Renal pelvis (tissue), 1 donor: ENCODE measurements at regions not wholly inside any gene's neighbourhood (a gene's known extent, or its start where the extent isn't known, plus 50 kb on each side); places are given as distances from the start of the nearest gene placed in this dataset.
"Not testable (repeated sequence)": the region's sequence is repeated elsewhere in the genome, so short reads cannot be mapped to it uniquely, and the experiment has no call there.

Experiments
- DNase-seq: peaks from one replicate; pipeline ENCODE4 v3.0.0-alpha.2; 2013

DNA sequence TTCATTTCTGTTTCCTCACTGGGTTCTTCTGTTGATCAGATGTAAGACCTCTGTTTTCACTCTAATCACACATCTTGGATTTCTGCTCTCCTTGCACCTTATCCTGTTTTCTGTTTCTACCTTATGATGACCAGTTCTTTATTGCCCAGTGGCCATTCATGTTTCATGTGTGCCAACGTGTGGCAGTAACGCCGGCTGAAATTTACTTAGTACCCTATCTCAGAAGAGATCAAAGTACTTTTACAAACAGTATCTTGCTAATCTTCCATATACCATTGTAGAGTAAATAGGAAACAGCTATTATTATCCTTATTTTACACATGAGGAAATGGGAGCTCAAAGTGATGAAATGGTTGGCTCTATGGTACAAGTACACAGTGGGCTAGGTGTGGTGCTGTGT lies 74.0 kb downstream of the GATA3 start:
- DNase-seq = no peak

DNA sequence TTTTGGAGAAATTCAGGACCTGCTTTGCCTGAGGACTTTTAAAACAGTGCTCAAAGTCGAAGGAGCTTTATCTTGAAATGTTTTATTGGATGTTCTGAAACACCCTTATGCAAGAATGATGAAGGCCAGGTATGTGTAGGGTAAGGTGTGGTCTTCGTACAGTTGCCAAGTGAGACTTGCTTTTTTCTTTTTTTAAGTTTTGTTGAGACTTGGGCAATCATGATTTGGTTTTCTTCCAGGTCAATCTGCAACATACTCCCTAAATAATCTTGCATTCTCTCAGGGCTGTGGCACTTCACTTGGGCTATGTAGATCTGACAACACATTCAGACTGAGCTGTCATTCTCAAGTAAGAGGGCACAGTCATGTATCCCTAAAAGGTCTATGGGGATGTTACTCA lies 75.0 kb downstream of the GATA3 start:
- DNase-seq = no peak

DNA sequence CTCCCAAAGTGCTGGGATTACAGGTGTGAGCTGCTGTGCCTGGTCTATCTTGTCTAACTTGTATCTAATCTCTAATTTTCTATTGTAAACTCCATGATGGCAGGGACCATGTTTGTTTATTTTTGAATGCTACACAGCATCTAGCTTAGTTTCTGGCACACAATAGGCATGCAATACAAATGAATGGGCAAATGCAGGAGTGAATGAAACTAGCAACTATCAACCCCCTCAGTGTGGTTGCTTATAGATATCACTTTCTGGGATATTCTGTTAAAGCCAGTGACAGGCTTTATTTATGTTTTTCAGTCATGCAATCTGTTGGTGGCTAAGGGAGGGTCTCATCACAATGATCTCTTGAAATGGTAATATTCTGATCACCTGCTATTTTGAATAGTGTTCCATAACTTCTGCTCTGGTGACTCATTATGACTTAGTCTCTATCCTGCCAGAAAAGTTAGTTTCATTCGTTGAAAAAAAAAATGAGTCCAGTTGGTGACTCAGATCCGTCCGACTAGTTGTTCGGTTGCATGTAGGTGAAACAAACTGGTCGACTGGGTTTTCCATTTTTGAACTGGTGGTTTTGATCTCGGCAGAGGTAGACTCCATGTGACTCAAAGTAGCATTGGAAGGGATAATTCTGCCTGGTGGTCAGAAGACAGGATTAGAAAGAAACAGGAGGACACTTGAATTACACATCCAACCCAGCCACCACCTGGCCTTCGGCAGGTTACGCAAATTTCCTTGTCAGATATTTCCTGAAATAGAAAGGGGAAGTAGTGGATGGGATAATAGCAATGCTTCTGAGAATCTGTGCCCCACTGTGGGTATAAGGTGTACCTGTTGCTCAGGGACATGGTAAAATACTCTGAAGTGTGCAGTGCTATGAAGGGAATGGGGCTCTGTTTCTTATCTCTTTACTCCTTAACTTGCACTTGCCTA lies 76.8 kb downstream of the GATA3 start:
- DNase-seq = no peak

DNA sequence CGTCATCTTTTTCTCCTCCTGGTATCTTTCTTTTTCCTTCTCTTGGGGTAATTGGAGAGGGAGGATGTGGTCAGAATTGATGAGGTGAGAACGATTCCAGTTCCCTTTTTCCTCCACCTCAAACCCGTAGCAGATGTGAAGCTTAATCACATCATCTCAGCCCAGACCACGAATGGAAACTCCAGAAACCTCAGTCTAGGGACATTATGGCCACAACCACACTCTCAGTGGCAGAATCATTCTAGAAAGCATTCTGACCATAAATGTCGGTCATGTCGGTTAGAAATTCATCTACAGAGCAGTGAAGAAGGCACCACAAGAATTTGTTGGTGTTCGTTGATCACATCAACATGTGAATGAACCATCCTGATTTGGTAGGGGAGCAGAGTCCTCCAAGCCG lies 78.7 kb downstream of the GATA3 start:
- no peak for DNase-seq

DNA sequence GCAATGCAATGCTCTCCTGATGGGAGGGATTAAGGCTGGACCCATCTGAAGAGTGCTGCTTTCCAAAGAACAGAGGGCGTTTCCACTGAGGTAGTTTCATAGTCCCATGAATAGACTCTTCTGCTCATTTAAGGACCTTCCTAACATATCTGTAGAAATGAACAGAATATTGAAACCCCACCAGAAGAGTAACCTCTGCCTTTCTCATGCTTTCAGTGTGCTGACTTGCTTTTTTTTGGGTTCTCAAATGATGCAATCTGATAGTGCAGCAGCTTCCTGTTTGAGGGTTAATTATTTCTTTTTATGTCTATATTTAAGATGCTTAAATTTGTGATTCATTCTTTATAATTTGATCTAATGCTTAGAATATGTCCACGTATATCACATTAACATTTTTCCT lies 82.2 kb downstream of the GATA3 start:
- no peak for DNase-seq

DNA sequence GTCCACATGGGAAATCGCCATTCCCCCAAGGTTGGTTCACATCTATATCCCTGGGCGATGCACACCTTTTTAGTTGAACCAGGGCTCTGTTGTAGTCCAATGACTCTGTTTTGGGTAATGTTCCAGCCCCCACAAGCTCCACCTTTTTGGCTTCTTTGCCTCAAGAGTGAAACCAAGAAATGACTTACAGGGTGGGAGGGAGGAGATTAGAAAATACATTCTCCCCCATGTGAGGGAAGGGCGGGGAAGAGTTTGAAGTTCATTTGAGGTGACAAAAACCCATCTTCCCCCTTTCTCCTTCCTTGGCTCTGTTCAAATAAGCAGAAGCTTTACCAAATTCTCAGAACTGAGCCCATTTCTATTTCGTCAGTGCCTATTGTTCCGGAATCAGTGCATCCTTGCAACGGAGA lies 82.8 kb downstream of the GATA3 start:
- no peak for DNase-seq

DNA sequence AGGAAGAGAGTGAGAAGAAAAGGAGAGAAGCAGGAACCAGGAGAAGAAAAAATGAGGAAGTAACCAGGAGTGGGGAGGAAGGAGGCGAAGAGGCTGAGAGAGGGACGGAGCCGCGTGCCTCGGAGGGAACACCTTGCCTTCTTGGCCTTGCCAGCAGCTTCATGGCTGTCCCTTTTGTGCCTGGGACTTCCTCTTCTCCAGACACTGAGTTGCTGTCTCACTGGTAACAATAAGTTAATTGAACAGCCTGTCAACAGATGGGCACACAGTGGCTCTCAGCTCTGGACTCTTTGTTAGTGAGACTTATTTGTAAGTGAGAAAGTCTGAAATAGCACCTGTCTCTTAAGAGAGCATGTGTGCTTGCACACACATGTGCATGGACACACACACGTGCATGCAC lies 83.2 kb downstream of the GATA3 start:
- DNase-seq = no peak

DNA sequence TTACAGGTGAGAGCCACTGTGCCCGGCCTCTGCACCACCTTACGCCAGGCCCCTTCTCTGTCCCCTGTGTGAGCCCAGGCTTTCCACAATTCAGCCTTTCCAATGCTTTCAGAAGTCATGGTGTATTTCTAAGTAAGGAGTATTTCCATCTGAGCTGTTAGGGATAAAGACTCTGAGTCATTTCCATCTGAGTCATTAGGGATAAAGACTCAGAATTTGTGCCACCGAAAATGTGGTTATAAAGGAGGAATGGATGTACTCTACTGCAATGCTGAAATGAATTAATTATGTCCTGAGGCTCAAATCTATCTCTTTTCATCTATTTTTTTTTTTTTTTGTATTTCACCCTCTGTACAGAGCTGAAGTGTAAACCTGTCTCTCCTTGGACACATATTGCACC lies 84.0 kb downstream of the GATA3 start:
- no peak for DNase-seq

DNA sequence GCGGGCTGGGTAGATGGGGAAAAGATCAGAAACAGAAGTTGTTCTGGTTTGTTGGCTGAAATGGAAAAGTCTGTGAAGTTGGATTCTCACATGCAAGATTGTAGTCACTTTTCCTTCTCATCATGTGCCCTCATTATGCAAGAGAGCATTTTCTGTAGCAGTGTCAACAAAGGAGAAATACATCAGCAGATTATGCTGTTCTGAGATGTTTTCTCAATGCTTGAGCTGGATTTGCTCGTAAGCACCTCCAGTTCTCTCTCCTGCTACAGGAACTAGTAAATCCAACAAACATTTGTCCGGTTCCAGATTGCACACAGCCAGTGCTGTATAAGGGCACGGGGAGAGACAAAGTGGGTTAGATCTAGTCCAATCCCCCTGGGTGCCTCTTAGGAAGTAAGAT lies 90.0 kb downstream of the GATA3 start:
- no peak for DNase-seq

DNA sequence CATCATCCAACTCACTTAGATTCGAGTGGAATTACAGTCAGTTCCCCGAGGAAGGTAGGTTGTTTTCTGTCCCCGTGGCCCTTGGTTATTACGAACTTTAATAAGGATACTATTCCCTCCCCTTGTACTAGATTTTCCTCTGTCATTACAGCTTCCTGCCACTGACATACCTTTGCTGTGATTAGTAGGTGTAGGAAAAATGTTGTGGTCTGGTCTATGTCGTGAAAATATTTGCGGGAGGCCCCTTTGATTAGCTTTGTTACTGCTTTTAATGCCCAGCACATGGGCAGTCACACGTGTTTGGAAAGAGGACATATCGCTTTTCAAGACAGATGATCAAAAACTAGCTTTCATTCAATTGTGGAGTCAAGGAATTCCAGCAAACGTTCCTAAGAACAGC lies 92.2 kb downstream of the GATA3 start:
- DNase-seq = no peak

DNA sequence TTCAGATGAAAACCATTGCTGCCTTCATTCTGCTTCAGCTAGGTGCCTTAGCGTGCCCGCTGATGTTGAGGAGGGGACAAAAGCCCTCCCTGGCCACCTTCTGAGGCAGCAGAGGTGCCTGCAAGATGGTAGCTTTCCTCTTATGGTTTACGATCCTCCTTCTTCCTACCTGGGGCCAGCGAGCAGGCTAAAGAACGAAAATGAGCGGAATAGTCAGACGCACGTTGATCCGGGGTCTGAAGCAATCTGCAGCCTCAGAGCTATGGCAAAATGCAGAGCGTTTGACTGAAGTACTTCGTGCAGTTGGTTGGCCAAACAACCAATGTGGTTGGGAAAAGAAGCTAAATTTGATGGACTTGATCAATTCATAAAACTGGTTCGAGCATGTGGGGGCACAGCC lies 95.5 kb downstream of the GATA3 start:
- no peak for DNase-seq

DNA sequence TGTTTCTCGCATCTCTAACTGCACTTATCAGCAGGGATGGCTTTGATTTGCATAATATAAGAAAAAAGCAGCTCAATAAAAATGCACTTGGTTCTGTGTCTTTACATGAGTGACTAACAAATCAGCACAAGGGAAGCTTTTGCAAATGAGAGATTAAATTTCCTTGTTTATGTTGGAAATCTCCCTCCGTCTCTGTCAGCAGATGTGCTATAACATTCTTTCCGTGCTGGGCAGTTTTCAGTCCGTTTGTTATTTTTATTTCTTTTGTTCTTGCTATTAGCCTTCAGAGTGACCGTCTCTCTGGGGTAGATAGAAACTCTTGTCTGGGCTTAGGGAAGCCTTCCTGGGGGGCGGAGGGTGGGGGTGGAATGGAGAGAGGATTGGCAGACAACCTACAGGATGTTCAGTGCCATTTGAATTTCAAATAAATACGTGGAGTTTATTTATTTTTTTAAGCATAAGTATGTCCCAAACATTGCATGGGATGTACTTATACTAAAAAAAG lies 96.0 kb downstream of the GATA3 start:
- DNase-seq = no peak

DNA sequence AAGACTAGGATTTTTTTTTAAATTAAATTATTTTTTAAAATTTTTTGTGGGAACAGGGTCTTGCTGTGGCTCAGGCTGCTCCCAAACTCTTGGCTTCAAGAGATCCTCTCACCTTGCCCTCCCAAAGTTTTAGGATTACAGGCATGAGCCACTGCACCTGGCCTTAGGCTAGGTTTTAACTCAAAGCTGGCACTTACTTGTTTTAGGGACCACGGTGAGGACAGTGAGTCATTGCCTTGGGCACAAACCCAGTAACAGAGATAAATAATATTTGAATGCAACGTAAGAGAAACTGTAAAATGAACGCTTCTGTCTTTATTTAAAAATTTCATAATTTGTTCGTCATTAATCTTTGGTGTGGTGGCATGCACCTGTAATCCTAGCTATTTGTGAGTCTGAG lies 96.6 kb downstream of the GATA3 start:
- DNase-seq = no peak

DNA sequence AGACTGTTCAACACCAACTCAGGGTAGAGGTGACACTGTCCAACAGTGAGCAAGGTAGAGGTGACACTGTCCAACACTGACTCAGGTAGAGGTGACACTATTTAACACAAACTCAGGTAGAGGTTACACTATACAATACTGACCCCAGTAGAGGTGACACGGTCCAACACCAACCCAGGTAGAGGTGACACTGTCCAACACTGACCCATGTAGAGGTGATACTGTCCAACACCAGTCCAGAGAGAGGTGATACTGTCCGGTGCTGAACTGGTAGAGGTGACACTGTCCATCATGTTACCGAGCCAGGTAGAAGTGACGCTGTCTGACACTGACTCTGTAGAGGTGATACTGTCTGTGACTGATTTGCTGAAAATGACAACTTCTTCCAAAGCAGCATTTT lies 102.4 kb downstream of the GATA3 start:
- no peak for DNase-seq

DNA sequence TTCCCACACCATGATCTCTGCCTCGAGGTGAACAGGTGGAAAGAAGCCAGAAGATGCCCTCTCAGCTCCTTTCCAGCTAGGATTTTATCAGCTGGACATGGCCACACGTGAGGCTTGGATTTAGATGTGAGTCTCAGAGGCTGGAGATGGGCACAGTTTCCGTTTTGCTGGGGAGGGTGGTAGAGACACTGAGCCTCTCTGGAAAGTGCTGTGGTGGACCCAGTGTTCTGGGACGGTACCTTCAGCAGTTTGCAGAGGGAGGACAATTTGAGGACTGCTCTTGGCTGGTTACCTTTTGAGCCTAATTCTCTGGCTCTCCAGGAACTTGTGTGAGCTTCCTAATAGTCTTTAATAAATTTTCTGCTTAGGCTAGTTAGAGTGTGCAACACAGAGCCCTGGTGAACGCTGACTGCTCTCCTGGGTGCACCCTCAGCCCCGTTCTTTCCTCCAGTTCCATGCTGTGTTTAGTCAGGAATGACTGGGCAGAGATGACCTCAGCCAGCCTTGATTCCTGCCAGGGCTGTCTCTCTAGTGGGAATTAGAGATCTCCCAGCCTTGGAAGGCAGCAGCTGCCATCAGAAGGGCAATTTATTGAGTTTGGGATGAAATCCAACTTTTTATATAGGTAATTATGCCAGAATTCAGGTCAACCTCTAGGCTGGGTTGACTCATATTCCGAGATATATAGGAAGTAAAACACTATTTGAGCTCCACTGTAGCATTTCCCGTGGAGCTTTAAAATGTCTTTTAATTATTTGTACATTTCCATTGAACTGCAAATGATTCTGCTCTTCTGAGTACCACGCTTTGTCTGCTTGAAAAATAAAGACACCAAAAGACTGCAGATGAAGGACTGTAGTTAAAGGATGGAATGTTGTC lies 103.9 kb downstream of the GATA3 start:
- DNase-seq = no peak

DNA sequence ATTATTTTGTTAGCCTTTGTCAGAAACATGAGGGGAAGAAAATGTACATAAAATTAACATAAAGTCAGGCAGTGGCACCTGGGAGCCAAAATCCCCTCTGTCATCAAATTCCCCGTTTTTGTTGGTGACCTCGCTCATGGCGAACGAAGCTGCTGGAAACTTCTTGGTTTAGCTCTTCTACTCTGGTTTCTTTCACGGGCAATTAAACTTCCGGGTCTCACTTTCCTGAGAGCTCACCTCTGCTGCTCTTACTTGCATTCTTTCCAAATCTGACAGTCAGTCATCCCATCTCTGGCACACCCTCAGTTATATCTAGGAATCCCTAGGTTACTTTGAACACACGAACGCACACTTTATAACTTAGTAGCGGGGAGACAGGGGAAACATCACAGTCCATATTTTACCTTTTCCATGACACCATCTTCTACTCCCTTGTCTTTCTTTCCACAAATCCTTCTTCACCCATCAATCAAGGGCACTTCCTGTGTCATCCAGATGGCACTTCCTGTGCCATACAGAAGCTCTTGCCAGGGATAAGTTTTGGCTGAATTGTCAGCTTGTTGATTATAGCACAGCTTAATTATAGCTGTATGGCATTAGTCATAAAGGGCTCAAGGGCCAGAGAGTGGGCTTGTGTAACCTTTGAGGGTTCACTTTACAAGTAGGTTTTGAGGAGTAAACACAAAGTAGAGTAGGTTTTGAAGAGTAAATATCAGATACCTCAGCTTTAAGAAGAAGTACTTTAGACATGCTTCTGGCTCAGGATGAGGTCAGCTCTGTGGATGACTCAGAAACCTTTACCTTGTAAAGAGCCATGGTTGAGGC lies 105.1 kb downstream of the GATA3 start:
- DNase-seq = peak; percentile 31

DNA sequence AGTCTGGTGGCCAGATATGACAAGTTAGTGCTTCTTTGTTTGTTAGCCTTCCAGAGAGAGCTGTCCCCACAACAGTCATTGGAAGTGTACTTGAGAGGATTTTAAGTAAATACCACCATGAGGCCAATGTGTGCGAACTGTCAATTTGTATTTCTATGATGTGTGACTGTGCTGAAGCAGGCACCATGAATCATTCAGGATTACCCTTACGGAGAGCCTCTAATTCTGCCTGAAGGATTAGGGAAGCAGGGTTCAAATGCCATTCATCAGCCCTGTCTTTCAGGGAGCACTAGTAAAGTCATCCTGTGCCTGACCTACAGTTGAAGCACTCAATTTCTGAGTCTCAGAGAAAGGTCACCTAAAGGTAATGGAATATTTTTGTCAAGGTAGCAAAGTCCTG lies 109.3 kb downstream of the GATA3 start:
- no peak for DNase-seq

DNA sequence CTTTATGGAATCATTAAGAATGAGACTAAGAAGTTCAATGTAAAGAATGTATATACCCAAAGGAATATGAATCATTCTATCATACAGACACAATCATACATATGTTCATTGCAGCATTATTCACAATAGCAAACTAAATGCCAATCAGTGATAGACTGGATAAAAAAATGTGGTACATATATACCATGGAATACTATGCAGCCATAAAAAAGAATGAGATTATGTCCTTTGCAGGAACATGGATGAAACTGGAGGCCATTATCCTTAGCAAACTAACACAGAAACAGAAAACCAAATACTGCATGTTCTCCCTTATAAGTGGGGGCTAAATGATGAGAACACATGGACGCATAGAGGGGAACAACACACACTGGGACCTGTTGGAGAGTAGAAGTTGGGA lies 110.2 kb downstream of the GATA3 start:
- DNase-seq = not testable (repeated sequence)

DNA sequence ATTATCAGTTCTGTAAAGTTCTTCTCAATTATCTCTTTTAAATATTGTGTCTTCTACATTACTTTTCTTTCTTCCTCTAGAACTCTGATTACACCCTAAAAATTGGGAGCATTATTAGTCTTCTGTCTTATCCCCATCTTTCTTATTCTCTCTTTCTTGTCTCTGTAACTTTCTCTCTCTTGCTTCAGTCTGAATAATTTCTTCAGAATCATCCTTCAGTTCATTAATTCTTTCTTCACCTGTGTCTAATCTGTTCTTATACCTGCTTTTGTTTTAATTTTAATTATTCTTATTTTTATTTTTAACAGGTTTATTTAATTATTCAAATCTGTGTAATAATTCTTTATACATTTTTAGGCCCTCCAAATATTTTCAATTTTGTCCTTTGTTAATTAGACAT lies 114.3 kb downstream of the GATA3 start:
- no peak for DNase-seq

DNA sequence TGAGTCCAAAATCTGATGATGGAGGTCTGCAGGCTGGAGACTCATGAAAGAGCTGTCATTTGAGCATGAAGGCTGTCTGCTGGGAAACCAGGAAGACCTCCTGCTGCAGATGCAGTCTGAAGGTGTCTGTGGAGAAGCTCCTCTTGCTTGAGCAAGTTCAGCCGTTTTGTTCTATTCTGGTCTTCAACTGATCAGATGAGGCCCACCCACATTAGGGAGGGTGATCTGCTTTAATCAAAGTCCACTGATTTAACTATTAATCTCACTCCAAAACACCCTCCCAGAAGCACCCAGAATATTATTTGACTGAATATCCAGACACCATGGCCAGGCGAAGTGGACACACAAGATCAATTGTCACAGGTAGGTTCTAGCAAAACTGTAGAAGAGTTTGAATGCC lies 116.5 kb downstream of the GATA3 start:
- no peak for DNase-seq

DNA sequence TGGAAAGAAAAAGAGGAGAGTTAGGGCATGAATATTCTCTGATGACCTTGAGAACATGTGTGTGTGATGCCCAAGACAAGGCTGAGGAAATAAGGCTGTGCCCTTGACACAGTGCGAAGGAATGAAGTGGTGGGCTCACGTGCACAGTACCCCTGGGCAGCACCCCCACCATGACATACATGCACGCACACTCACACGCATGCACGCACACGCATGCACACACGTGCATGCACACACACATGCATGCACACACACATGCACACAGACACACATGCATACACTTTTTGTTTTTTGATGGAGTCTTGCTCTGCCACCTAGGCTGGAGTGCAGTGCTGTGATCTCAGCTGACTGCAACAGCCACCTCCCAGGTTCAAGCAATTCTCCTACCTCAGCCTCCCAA lies 118.1 kb downstream of the GATA3 start:
- DNase-seq = no peak

DNA sequence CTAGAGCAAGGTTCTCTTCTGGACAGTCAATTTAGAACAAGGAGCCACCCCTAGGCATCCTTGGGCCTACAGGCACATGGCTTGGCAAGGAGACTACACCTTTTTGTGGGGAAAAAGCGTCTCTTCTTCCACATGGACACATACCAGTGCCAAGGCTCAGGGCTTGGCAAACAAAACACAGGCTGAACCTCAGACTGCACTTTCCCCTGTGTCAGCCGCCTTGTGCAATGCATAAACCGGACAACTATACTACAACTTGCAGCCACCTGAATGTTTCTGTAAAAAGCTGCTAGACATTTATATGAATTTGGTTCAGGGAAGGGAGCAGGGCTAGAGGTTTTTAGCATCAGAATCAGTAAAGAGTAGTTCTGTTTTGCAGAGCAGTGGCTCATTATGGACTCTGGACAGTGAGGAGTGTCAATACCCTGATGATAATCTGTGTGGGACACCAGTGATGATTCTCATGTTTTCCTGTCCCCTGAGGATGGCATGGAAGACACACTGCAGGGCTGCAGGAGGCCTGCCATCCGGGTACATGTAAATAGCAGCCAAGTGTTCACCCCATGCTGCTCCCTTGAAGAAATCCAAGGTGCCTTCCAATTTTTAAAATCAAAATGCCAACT lies 118.9 kb downstream of the GATA3 start:
- no peak for DNase-seq
